PC-9 (cell line): ENCODE measurements at regions not wholly inside any gene's neighbourhood (a gene's known extent, or its start where the extent isn't known, plus 50 kb on each side); places are given as distances from the start of the nearest gene placed in this dataset.

Source experiments
- BruUV-seq: library from RNA; stranded (reverse); fragments of 400-500 nt; replicated peaks from 2 replicates; lab custom pipeline; 2021; lab: Mats Ljungman, UMichigan
- CTCF ChIA-PET: fragments of 300-600 bp; sonication (Branson Sonifier 250); formaldehyde crosslinking; loops from one replicate; lab custom pipeline; 2022; ENCODE audit warnings: antibody characterized with exemption; lab: Charles Lee
- POLR2A ChIA-PET: fragments of 300-600 bp; sonication (Branson Sonifier 250); formaldehyde crosslinking; loops from one replicate; lab custom pipeline; 2022; ENCODE audit warnings: antibody characterized with exemption; ENCODE audit not compliant: unreplicated experiment; lab: Charles Lee
- DNase-seq, 2 experiments: peaks; one replicate each; pipeline versions ENCODE4 v3.0.0 to v3.0.0-alpha.2; 2015 to 2022; ENCODE audit warnings: mixed read lengths in 1 of 2
- H2AFZ ChIP-seq: fragments of 200-600 bp; sonication (generic); 2 replicates; pipeline ENCODE4 v1.8.1; 2017; ENCODE audit warnings: antibody characterized with exemption
- H3F3A ChIP-seq: fragments of 200-600 bp; sonication (generic); 2 replicates; pipeline ENCODE4 v1.8.1; 2017; ENCODE audit warnings: antibody characterized with exemption, mild to moderate bottlenecking, low read depth; ENCODE audit not compliant: insufficient read depth
- H3K27ac ChIP-seq: fragments of 200-600 bp; sonication (generic); 2 replicates; pipeline ENCODE4 v1.6.1; 2016; ENCODE audit warnings: mixed run types
- H3K27me3 ChIP-seq: fragments of 200-600 bp; sonication (generic); 2 replicates; pipeline ENCODE4 v1.6.1; 2016; ENCODE audit warnings: low read depth, mixed run types; ENCODE audit not compliant: insufficient read depth
- H3K36me3 ChIP-seq: fragments of 200-600 bp; sonication (generic); 2 replicates; pipeline ENCODE4 v1.6.1; 2016; ENCODE audit warnings: low read depth, mixed run types
- H3K4me1 ChIP-seq: fragments of 200-600 bp; sonication (generic); replicated peaks from 2 replicates; pipeline ENCODE4 v1.6.1; 2016; ENCODE audit warnings: mixed run types; ENCODE audit not compliant: insufficient read depth
- H3K4me2 ChIP-seq: fragments of 200-600 bp; sonication (generic); 2 replicates; pipeline ENCODE4 v1.6.1; 2017; ENCODE audit warnings: mixed run types
- H3K4me3 ChIP-seq: fragments of 200-600 bp; sonication (generic); 2 replicates; pipeline ENCODE4 v1.6.1; 2016; ENCODE audit warnings: mixed run types
- H3K79me2 ChIP-seq: fragments of 200-600 bp; sonication (generic); 2 replicates; pipeline ENCODE4 v1.6.1; 2017; ENCODE audit warnings: low read depth, mixed run types
- H3K9me2 ChIP-seq: fragments of 200-600 bp; sonication (generic); 2 replicates; pipeline ENCODE4 v1.8.1; 2017; ENCODE audit warnings: mild to moderate bottlenecking; ENCODE audit not compliant: insufficient read depth
- H3K9me3 ChIP-seq: fragments of 200-600 bp; sonication (generic); 2 replicates; pipeline ENCODE4 v1.8.1; 2016; ENCODE audit warnings: low read depth; ENCODE audit not compliant: insufficient read depth
- H4K20me1 ChIP-seq: fragments of 200-600 bp; sonication (generic); 2 replicates; pipeline ENCODE4 v1.8.1; 2017; ENCODE audit not compliant: insufficient read depth
- EZH2 ChIP-seq: fragments of 200-600 bp; sonication (generic); IDR thresholded peaks from 2 replicates; pipeline ENCODE4 v1.8.0; 2017; ENCODE audit warnings: antibody characterized with exemption, low read depth
- intact Hi-C: fragments of 100-400 bp; cut with micrococcal nuclease; formaldehyde crosslinking; loops from one replicate; pipeline ENCODE4 v1.10.0; 2022; ENCODE audit not compliant: unreplicated experiment
- TF ChIP-seq, protein P1 (sequence below): fragments of 200-600 bp; sonication (generic); conservative IDR thresholded peaks from 2 replicates; pipeline ENCODE4 v1.6.1; 2017; ENCODE audit warnings: mixed run types, antibody characterized with exemption, mild to moderate bottlenecking, moderate library complexity

DNA sequence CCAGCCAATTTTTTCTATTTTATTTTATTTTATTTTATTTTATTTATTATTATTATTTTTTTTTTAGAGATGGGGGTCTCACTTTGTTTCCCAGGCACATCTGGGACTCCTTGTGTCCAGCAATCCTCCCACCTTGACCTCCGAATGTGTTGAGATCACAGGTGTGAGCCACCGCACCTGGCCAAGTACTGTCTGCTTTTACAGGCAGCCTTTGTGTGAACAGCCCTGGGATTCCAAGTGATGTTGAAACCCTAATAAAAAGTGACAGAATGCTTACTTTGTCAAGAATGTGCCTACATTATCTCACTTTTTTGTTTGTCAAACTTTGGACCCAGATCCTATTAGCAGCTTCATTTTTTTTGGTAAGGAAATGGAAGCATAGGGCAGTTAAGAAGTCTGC lies 220.1 kb upstream of the EDNRB start:
- H3K27ac ChIP-seq, result no peak overlapping the region
- H3K9me2 ChIP-seq, result no peaks in the 10 kb centered on the region; the same call in 1 of the 2 replicates
- ChIA-PET POLR2A (interaction anchor here (0.6 kb wide), 1 partner anchor 1610 kb away, joined by 4 read pairs; no protein-coding TSS in a partner anchor), CTCF (no interaction called here)
- no peak overlapping the region for H2AFZ ChIP-seq
- no peaks in the 10 kb centered on the region for H3K36me3 ChIP-seq
- H3K79me2 ChIP-seq, result no peaks in the 10 kb centered on the region
- no peaks in the 10 kb centered on the region for H3K9me3 ChIP-seq
- H3K4me2 ChIP-seq, result no peak overlapping the region
- H3K4me1 ChIP-seq, result no peaks in the 10 kb centered on the region
- intact Hi-C loops, result loop anchor here (5.0 to 10.0 kb wide), 2 partner anchors 104 to 1186 kb away; no protein-coding TSS in a partner anchor
- no peaks in the 10 kb centered on the region for H3K27me3 ChIP-seq
- no peaks in the 10 kb centered on the region for H4K20me1 ChIP-seq
- no peaks in the 10 kb centered on the region for H3F3A ChIP-seq
- no TSS peak for BruUV-seq
- TF ChIP-seq, protein P1, sequence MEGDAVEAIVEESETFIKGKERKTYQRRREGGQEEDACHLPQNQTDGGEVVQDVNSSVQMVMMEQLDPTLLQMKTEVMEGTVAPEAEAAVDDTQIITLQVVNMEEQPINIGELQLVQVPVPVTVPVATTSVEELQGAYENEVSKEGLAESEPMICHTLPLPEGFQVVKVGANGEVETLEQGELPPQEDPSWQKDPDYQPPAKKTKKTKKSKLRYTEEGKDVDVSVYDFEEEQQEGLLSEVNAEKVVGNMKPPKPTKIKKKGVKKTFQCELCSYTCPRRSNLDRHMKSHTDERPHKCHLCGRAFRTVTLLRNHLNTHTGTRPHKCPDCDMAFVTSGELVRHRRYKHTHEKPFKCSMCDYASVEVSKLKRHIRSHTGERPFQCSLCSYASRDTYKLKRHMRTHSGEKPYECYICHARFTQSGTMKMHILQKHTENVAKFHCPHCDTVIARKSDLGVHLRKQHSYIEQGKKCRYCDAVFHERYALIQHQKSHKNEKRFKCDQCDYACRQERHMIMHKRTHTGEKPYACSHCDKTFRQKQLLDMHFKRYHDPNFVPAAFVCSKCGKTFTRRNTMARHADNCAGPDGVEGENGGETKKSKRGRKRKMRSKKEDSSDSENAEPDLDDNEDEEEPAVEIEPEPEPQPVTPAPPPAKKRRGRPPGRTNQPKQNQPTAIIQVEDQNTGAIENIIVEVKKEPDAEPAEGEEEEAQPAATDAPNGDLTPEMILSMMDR, result no peak
- no peak for TF ChIP-seq EZH2
- DNase-seq, result no peak
- H3K4me3 ChIP-seq, result no peak overlapping the region

DNA sequence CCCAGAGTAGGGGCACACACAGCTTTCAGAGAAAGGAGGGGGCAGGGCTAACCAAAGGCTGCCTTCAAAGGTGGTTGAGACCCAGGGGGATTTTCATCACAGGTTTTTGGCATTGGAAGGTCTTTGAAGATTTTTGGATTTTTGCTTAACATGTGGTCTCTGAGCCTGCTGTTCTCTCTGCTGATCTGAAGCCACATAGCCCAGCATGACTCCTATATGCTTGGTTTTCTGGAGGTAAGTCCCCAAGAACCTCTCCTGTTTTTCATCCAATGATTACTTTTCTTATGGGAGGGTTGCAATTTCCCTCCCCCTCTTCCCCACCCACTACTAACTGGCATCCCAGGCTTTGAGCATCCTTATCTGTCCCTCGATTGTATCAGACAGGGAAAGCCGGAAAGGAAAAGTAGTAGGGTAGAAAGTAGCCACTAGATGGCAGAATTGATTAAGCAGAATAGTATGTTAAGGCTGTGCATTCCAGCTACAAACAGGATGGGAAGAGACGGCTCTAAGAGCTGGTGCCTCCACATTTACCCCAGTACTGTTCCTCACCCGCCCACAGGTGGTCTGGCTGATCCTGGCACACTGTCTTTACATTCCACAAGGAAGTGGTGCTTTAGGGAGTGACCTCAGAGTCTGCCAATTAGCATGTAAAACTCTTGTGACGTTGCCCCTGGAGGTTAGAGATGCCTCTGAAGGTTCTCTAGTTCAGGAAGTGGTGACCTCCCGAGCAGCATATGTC lies 218.9 kb upstream of the EDNRB start:
- Histone ChIP-seq H4K20me1 (no peaks in the 10 kb centered on the region), H3K36me3 (no peaks in the 10 kb centered on the region), H3K27ac (no peak overlapping the region), H3K9me3 (no peaks in the 10 kb centered on the region), H3K27me3 (no peaks in the 10 kb centered on the region), H3K79me2 (no peaks in the 10 kb centered on the region), H3K4me3 (no peak overlapping the region), H3K4me1 (no peaks in the 10 kb centered on the region), H3K9me2 (no peaks in the 10 kb centered on the region; the same call in 1 of the 2 replicates), H3K4me2 (no peak overlapping the region), H2AFZ (no peak overlapping the region), H3F3A (no peaks in the 10 kb centered on the region)
- peak in 1 of 2 experiments; percentile 7 for DNase-seq
- POLR2A ChIA-PET, result no interaction called here
- CTCF ChIA-PET, result interaction anchor here (0.7 to 2.0 kb wide), 3 partner anchors 16 to 1396 kb away, joined by 3 to 17 read pairs (median 4); no protein-coding TSS in a partner anchor
- TF ChIP-seq, protein P1, result peak; percentile 79
- no peak for TF ChIP-seq EZH2
- intact Hi-C loops, result loop anchor here (2.0 to 10.0 kb wide), 3 partner anchors 105 to 1187 kb away; no protein-coding TSS in a partner anchor
- no TSS peak for BruUV-seq

DNA sequence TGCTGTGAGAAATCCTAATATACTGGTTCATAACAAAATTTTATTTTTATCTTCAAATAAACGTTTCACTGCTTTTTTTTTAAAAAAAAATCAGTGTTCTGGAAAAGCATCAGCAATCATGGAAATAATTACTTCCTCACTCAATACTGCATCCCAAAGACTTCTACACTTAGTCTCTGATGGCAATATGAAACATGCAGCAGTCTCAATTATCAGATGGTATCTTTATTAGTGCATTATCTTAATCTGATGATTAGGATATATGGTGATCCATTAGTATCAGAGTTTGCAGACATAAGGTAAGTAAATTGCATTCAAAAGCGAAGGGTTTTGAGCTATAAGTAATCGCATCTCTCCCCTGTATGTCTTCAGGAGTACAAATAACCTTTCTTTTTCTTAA lies 218.3 kb upstream of the EDNRB start:
- no peaks in the 10 kb centered on the region; the same call in 1 of the 2 replicates for H3K9me2 ChIP-seq
- CTCF ChIA-PET, result interaction anchor here (1.1 to 2.0 kb wide), 2 partner anchors 16 to 842 kb away, joined by 3 to 17 read pairs; no protein-coding TSS in a partner anchor
- no peak overlapping the region for H3K4me2 ChIP-seq

More for the DNA sequence above, 218.3 kb upstream of the EDNRB start:
- Histone ChIP-seq H3K27ac (no peak overlapping the region), H3K27me3 (no peaks in the 10 kb centered on the region), H2AFZ (no peak overlapping the region), H3K9me3 (no peaks in the 10 kb centered on the region), H3K36me3 (no peaks in the 10 kb centered on the region), H3K79me2 (no peaks in the 10 kb centered on the region), H3K4me3 (no peak overlapping the region), H4K20me1 (no peaks in the 10 kb centered on the region), H3K4me1 (no peaks in the 10 kb centered on the region), H3F3A (no peaks in the 10 kb centered on the region)
- TF ChIP-seq EZH2, result no peak
- TF ChIP-seq, protein P1, result no peak
- BruUV-seq, result no TSS peak
- POLR2A ChIA-PET, result no interaction called here
- DNase-seq, result no peak
- intact Hi-C loops, result loop anchor here (2.0 to 10.0 kb wide), 3 partner anchors 105 to 1188 kb away; no protein-coding TSS in a partner anchor
